Kasumi-1 (cell line): ENCODE measurements at regions not wholly inside any gene's neighbourhood (a gene's known extent, or its start where the extent isn't known, plus 50 kb on each side); places are given as distances from the start of the nearest gene placed in this dataset.

Source experiments
- DNase-seq, 2 experiments: peaks; one replicate each; lab custom pipeline; 2025; lab: John Stamatoyannopoulos, UW

- DNase-seq, result no peak
Observed at GRCh38 chr11:8323161-8323935, 59.7 kb upstream of the LMO1 start.

GRCh38 chr11:8321876-8322275 is 58.2 kb upstream of the LMO1 start:
- DNase-seq, result no peak

- DNase-seq, result no peak
Observed at GRCh38 chr11:8320076-8320475, 56.4 kb upstream of the LMO1 start.

- DNase-seq, result no peak
Observed at GRCh38 chr11:8318536-8318935, 54.9 kb upstream of the LMO1 start.

DNA sequence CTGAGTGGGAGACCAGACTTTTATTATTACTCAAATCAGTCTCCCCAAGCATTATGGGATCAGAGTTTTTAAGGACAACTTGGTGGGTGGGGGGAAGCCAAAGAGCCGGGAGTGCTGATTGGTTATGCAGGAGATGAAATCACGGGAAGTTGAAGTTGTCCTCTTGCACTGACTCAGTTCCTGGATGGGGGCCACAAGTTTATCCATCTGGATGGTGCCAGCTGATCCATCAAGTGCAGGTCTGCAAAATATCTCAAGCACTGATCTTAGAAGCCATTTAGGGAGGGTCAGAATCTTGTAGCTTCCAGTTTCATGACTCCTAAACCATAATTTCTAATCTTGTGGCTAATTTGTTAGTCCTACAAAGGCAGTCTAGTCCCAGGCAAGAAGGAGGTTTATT is 53.5 kb upstream of the LMO1 start:
- no peak for DNase-seq

GRCh38 chr11:8315954-8316353 is 52.3 kb upstream of the LMO1 start:
- no peak for DNase-seq

- no peak for DNase-seq
Observed at GRCh38 chr11:8315463-8315862, 51.8 kb upstream of the LMO1 start.

GRCh38 chr11:8314916-8315315 is 51.2 kb upstream of the LMO1 start:
- no peak for DNase-seq

GRCh38 chr11:8313504-8314090 is 49.9 kb upstream of the LMO1 start:
- DNase-seq, result no peak
